ENCODE measurements at regions not wholly inside any gene's neighbourhood (a gene's known extent, or its start where the extent isn't known, plus 50 kb on each side); places are given as distances from the start of the nearest gene placed in this dataset.

- Histone ChIP-seq H3K9me3 (ENCODE audit: control insufficient read depth, low read length) (no peaks in the 10 kb centered on the region), H3K79me2 (no peaks in the 10 kb centered on the region), H3K27me3 (ENCODE audit: control insufficient read depth, insufficient read depth, low read length) (no peaks in the 10 kb centered on the region), H3K4me2 (ENCODE audit: low read length) (no peak overlapping the region), H2AFZ (no peak overlapping the region), H3K4me3 (ENCODE audit: low read depth, low read length) (no peak overlapping the region), H3K9ac (no peak overlapping the region), H3K4me1 (no peaks in the 10 kb centered on the region), H3K27ac (no peak overlapping the region), H3K36me3 (ENCODE audit: control insufficient read depth, insufficient read depth, low read length) (no peaks in the 10 kb centered on the region)
- no peak for TF ChIP-seq CTCF (IDR thresholded peaks at IDR 0.05)
These were observed 482.6 kb upstream of the SEMA3A start for GRCh38 chr7:84677117-84677732.

- Histone ChIP-seq H3K79me2 (no peaks in the 10 kb centered on the region), H3K4me3 (ENCODE audit: low read depth, low read length) (no peak overlapping the region), H3K27me3 (ENCODE audit: control insufficient read depth, insufficient read depth, low read length) (no peaks in the 10 kb centered on the region), H3K4me1 (no peaks in the 10 kb centered on the region), H3K4me2 (ENCODE audit: low read length) (no peak overlapping the region), H3K9ac (no peak overlapping the region), H3K27ac (no peak overlapping the region), H3K36me3 (ENCODE audit: control insufficient read depth, insufficient read depth, low read length) (no peaks in the 10 kb centered on the region), H3K9me3 (ENCODE audit: control insufficient read depth, low read length) (no peaks in the 10 kb centered on the region), H2AFZ (no peak overlapping the region)
- TF ChIP-seq CTCF (IDR thresholded peaks at IDR 0.05): no peak
These were observed 481.0 kb upstream of the SEMA3A start for GRCh38 chr7:84675633-84676034.

GRCh38 chr7:84674236-84674913 is 479.8 kb upstream of the SEMA3A start:
- Histone ChIP-seq H3K79me2 (no peaks in the 10 kb centered on the region), H3K4me2 (ENCODE audit: low read length) (no peak overlapping the region), H3K9me3 (ENCODE audit: control insufficient read depth, low read length) (no peaks in the 10 kb centered on the region), H3K27ac (no peak overlapping the region), H2AFZ (no peak overlapping the region), H3K9ac (no peak overlapping the region), H3K4me1 (no peaks in the 10 kb centered on the region), H3K27me3 (ENCODE audit: control insufficient read depth, insufficient read depth, low read length) (no peaks in the 10 kb centered on the region), H3K36me3 (ENCODE audit: control insufficient read depth, insufficient read depth, low read length) (no peaks in the 10 kb centered on the region), H3K4me3 (ENCODE audit: low read depth, low read length) (no peak overlapping the region)
- TF ChIP-seq CTCF (IDR thresholded peaks at IDR 0.05): no peak

GRCh38 chr7:84669177-84669732 is 474.7 kb upstream of the SEMA3A start:
- no peaks in the 10 kb centered on the region for H3K4me1 ChIP-seq
- H3K79me2 ChIP-seq: no peaks in the 10 kb centered on the region
- H3K36me3 ChIP-seq (ENCODE audit: control insufficient read depth, insufficient read depth, low read length): no peaks in the 10 kb centered on the region
- H3K27ac ChIP-seq: no peak overlapping the region
- H3K9ac ChIP-seq: no peak overlapping the region
- H2AFZ ChIP-seq: no peak overlapping the region
- H3K4me3 ChIP-seq (ENCODE audit: low read depth, low read length): no peak overlapping the region
- TF ChIP-seq CTCF (IDR thresholded peaks at IDR 0.05): no peak
- no peak overlapping the region for H3K4me2 ChIP-seq (ENCODE audit: low read length)
- no peaks in the 10 kb centered on the region for H3K9me3 ChIP-seq (ENCODE audit: control insufficient read depth, low read length)
- H3K27me3 ChIP-seq (ENCODE audit: control insufficient read depth, insufficient read depth, low read length): no peaks in the 10 kb centered on the region

Measured in parathyroid adenoma (tissue), 2 donors.